SW480 (cell line): ENCODE measurements at regions not wholly inside any gene's neighbourhood (a gene's known extent, or its start where the extent isn't known, plus 50 kb on each side); places are given as distances from the start of the nearest gene placed in this dataset.
"Not testable (repeated sequence)": the region's sequence is repeated elsewhere in the genome, so short reads cannot be mapped to it uniquely, and the experiment has no call there.

Experiments
- DNase-seq: peaks from one replicate; pipeline ENCODE4 v3.0.0-alpha.2; 2016; ENCODE audit warnings: low spot score

GRCh38 chr10:64732372-64732957, 1211.3 kb downstream of the REEP3 start:
- no peak for DNase-seq

DNA sequence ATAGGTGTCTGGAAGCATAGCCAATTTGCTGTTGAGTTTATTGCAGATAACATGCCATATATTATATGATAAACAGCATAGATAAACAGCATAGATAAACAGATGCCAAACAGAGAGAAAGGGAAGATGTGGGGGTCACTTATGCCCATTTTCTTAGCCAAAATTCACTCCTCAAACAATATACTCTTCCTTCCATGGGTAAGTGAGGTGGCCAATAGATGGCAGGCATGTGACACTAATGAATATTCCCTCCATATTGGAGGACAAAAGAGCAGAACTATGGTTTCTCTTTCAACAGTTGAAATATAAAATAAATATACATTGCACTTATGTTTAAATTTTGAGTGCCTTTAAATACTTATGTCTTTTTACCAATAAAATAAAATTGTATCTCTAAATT, 1212.8 kb downstream of the REEP3 start:
- peak; percentile 9 for DNase-seq

GRCh38 chr10:64738462-64738861, 1217.3 kb downstream of the REEP3 start:
- DNase-seq: no peak

- no peak for DNase-seq
Measured at GRCh38 chr10:64745565-64745964, 1224.4 kb downstream of the REEP3 start.

DNA sequence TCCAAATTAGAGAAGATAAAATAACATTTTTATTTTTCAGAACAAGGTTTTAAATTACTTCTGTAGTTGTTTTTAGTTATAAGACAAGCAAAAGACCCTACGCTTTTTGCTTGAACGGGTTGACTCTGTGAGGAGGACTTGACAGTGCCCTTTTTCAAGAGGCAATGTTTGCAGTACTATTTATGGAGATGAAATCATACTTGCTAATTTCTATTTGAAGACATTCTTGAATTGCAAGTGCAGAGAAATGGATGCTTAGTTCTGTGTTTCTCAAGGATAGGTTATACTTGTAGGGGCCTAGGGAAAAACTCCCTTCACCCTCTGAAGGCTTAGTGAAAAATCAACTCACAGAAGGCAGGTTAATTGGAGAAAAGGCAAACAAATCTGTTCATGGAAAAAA, 1229.5 kb downstream of the REEP3 start:
- DNase-seq: no peak

DNA sequence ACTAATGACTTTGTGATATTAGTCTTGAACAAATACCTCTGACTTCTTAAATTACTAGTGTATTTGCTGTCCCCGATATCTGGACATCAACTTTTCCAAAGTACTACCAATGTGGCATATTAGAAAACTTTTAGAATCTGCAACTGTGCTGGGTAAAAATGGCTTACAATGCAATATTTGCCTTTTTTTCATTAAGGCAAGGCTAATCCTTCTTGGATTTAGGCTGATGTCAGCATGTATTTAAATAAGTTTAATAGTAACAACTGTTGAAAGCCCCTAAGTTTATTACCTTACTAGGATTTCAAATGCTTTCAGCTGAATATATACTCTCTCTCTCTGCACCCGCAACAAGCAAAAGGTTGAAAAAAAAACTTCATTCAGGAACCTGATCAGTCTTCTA, 1232.3 kb downstream of the REEP3 start:
- no peak for DNase-seq

GRCh38 chr10:64760371-64760770, 1239.2 kb downstream of the REEP3 start:
- DNase-seq: no peak

DNA sequence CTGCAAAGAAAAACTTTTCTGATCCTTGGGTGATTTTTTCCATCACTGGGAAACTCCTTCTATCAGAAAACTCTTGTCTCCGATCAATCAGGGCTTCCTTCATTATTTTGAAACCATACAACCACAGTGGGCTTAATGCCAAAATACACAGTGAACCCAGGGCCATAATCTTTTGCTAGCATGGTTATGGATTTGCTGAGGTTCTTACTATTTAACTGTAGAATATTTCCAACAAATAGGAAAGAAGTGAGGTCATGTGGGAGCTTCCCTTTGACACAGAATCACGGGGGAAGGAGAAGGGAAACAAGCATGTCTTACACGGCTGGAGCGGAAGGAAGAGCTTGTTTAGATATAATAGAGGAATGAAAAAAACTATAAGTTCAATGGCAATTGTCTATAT, 1241.7 kb downstream of the REEP3 start:
- no peak for DNase-seq

DNA sequence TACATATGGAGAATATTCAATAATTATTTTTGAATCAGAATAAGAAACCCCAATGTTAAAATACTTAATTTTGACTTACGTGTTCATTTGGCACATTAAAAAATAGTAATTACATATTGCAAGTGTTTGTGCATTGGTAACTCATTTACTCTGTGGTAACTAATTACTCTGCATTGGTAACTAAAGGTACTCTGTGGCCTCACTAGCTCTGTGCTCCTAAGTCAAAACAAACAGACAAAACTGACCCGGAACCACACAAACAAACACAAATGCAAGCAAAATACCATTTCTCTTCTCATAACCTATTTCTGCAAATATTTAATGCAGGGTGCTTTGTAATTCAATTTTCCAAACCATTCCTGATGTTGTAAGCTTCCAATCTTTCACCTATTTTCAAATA, 1244.3 kb downstream of the REEP3 start:
- no peak for DNase-seq

GRCh38 chr10:64771253-64772050, 1250.3 kb downstream of the REEP3 start:
- no peak for DNase-seq

GRCh38 chr10:64773357-64773756, 1252.2 kb downstream of the REEP3 start:
- DNase-seq: no peak

DNA sequence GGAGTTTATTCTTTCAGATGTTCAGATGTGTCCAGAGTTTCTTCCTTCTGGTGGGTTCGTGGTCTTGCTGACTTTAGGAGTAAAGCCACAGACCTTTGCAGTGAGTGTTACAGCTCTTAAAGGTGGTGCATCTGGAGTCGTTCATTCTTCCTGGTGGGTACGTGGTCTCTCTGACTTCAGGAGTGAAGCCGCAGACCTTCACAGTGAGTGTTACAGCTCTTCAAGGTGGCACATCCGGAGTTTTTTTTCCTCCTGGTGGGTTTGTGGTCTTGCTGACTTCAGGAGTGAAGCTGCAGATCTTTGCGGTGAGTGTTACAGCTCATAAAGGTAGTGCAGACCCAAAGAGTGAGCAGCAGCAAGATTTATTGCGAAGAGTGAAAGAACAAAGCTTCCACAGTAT, 1263.2 kb downstream of the REEP3 start:
- not testable (repeated sequence) for DNase-seq

GRCh38 chr10:64785816-64786215, 1264.6 kb downstream of the REEP3 start:
- no peak for DNase-seq

GRCh38 chr10:64786989-64787388, 1265.8 kb downstream of the REEP3 start:
- DNase-seq: no peak

DNA sequence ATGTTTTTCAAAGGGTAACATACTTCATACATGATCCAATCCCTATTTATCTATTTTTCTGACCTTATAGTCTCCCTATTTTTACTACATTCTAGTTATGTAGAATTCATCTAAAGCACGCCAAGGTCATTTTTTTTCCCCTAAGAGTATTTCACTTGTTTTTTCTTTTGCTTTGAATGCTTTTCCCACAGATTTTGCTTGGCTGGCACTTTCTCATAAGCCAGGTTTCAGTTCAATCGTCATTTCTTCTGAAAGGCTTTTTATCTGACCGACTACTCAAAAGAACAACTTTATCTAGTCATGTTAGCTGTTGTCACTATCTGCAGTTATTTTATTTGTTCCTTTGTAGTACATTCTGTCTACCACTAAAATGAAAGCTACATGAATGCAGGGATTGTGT, 1274.6 kb downstream of the REEP3 start:
- no peak for DNase-seq

GRCh38 chr10:64798297-64798696, 1277.1 kb downstream of the REEP3 start:
- no peak for DNase-seq

GRCh38 chr10:64808233-64808632, 1287.0 kb downstream of the REEP3 start:
- DNase-seq: not testable (repeated sequence)

DNA sequence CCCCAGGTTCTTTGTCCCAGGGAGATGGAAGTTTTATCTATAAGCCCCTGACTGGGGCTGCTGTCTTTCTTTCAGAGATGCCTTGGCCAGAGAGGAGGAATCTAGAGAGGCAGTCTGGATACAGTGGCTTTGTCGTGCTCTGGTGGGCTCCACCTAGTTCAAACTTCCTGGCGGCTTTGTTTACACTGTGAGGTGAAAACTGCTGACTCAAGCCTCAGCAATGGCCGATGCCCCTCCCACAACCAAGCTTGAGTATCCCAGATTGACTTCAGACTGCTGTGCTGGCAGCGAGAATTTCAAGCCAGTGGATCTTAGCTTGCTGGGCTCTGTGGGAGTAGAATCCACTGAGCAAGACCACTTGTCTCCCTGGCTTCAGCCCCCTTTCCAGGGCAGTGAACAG, 1288.8 kb downstream of the REEP3 start:
- DNase-seq: not testable (repeated sequence)

GRCh38 chr10:64813391-64813790, 1292.2 kb downstream of the REEP3 start:
- no peak for DNase-seq

DNA sequence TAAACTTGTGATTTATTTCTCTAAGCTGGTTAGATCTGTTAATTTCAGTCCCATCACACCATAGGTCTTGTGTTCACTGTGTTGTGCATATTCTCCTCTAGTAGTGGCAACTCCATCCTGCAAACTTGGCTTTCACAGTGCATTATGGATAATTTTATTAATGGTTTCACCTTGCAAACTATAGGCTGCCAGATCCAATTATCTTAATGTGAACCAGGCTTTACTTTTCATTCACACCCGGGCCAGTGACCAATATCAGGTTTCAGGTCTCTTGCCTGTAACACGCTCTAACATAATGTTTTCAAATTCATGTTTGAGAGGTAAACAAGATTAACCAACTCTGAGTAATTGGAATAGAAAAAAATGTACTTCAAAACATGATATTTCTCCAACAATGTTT, 1293.0 kb downstream of the REEP3 start:
- DNase-seq: no peak

- no peak for DNase-seq
Measured at GRCh38 chr10:64829888-64830412, 1308.7 kb downstream of the REEP3 start.

- DNase-seq: no peak
Measured at GRCh38 chr10:64830869-64831268, 1309.7 kb downstream of the REEP3 start.

DNA sequence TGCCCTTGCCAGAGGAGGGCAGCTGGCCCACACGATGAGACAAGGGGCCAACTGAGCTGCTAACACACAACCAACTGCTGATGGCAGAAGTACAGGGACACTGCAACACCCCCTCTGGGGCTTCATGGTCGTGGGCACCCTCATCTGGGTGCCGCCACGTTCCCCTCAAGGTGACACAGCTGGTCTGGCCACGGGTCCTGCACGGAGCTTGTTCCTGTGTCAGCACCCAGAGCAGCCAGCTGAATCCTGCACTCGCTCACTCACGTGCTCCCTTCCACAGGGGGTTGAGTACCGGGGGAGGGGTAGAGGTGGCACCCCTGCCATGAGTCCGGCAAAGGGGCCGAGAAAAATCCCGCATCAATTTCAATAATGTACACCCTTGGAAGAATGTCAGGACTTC, 1319.1 kb downstream of the REEP3 start:
- no peak for DNase-seq

DNA sequence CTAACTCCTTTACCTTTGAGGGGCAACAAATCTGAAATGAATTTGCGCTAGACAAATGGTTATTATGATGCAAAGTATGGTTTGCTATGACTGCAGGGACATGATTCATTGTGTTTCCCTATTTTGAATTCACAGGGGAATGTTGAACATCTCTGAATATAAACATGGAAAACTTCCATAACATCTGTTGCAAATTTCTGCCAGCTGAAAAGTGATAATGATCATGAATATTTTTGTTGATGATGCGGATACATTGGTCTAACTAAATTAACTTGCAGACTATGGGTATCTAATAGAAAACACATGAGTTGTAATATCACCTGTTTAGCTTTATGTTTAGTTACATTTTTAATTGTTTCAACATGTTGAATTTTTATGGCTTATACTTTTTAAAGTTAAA, 1325.5 kb downstream of the REEP3 start:
- no peak for DNase-seq
